ENCODE measurements at regions not wholly inside any gene's neighbourhood (a gene's known extent, or its start where the extent isn't known, plus 50 kb on each side); places are given as distances from the start of the nearest gene placed in this dataset.

DNA sequence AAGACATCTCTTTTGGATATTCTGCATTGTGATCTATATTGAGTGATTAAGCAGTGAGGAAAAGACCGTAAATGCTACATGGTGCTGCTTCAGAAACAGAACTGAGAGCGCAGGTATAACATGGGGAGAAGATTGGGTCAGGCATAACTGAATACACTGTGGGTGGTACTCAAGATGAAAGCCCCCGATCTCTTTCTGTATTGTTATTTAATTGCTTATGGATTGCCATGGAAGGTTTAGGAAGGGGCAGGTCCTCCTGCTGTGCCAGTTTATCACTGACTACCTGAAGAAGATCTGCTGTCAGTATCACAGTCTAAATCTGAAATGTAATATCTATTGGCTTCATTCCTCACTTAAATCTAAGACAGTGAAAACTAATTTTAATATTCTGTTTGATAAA is 1568.7 kb upstream of the CELF4 start:
- TF ChIP-seq POLR2A (IDR thresholded peaks at IDR 0.05; ENCODE audit: low read depth, low read length) (no peak), MYC (IDR thresholded peaks at IDR 0.05; ENCODE audit: insufficient read depth, insufficient read length, insufficient replicate concordance, low read length, severe bottlenecking) (no peak), IKZF2 (IDR thresholded peaks at IDR 0.05) (no peak), BHLHE40 (IDR thresholded peaks at IDR 0.05; ENCODE audit: borderline replicate concordance in 1 of 2, low read depth in 2 of 2, low read length in 1 of 2) (no peak), MXI1 (IDR thresholded peaks at IDR 0.05; ENCODE audit: low read depth, low read length) (no peak), YY1 (IDR thresholded peaks at IDR 0.05; ENCODE audit: low read depth, low read length) (no peak)
- TF ChIP-seq, protein P1, sequence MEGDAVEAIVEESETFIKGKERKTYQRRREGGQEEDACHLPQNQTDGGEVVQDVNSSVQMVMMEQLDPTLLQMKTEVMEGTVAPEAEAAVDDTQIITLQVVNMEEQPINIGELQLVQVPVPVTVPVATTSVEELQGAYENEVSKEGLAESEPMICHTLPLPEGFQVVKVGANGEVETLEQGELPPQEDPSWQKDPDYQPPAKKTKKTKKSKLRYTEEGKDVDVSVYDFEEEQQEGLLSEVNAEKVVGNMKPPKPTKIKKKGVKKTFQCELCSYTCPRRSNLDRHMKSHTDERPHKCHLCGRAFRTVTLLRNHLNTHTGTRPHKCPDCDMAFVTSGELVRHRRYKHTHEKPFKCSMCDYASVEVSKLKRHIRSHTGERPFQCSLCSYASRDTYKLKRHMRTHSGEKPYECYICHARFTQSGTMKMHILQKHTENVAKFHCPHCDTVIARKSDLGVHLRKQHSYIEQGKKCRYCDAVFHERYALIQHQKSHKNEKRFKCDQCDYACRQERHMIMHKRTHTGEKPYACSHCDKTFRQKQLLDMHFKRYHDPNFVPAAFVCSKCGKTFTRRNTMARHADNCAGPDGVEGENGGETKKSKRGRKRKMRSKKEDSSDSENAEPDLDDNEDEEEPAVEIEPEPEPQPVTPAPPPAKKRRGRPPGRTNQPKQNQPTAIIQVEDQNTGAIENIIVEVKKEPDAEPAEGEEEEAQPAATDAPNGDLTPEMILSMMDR (IDR thresholded peaks at IDR 0.05 in 2 of 3, conservative IDR thresholded peaks at IDR 0.05 in 1 of 3; ENCODE audit: control insufficient read depth in 2 of 3, extremely low read depth in 1 of 3, insufficient read depth in 1 of 3, low read depth in 3 of 3, low read length in 3 of 3): no peak

Measured in GM12878 (cell line).